Posterior cingulate gyrus (tissue), 11 donors: ENCODE measurements at regions not wholly inside any gene's neighbourhood (a gene's known extent, or its start where the extent isn't known, plus 50 kb on each side); places are given as distances from the start of the nearest gene placed in this dataset.
A peak's percentile ranks its signal among the peaks of the same experiment; 100 is the strongest.
"Not testable (repeated sequence)": the region's sequence is repeated elsewhere in the genome, so short reads cannot be mapped to it uniquely, and the experiment has no call there.

Experiments used
- DNase-seq, 10 donors: peaks; one replicate each; pipeline versions ENCODE4 v3.0.0 to v3.0.0-alpha.2; 2020 to 2021; ENCODE audit warnings: mixed read lengths in 3 of 10
- intact Hi-C: fragments of 100-400 bp; cut with DNase I; formaldehyde crosslinking; loops from one replicate; pipeline ENCODE4 v1.15.1; 2023

DNA sequence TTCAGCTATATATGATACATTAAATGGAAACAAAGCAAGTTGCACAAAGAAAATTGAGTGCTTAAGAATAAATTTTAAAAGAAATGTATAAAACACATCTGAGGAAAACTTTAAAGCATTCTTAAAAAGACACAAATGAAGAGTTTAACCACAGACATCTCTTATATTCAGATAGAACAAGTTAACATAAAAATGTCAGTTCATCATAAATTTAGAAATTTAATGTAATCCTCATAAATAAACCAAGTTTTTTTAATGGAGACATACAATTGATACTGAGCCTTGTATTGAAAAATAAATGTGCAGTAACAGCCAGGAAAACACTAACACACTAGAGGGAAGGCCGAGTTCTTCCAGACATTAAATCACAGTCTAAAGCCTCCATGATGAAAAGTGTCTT is 243.9 kb upstream of the MKLN1 start:
- DNase-seq: no peak
- intact Hi-C loops: no loop called here

DNA sequence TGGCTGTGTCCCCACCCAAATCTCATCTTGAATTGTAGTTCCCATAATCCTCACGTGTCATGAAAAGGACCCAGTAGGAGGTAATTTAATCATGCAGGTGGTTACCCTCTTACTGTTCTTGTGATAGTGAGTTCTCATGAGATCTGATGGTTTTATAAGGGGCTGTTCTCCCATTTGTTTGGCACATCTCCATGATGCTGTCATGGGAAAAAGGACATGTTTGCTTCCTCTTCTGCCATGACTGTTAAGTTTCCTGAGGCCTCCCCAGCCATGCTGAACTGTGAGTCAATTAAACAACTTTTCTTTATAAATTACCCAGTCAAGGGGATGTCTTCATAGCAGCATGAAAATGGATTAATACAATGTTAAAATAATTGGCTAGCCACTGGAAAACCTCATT is 243.3 kb upstream of the MKLN1 start:
- DNase-seq, intact Hi-C loops: not testable (repeated sequence)

DNA sequence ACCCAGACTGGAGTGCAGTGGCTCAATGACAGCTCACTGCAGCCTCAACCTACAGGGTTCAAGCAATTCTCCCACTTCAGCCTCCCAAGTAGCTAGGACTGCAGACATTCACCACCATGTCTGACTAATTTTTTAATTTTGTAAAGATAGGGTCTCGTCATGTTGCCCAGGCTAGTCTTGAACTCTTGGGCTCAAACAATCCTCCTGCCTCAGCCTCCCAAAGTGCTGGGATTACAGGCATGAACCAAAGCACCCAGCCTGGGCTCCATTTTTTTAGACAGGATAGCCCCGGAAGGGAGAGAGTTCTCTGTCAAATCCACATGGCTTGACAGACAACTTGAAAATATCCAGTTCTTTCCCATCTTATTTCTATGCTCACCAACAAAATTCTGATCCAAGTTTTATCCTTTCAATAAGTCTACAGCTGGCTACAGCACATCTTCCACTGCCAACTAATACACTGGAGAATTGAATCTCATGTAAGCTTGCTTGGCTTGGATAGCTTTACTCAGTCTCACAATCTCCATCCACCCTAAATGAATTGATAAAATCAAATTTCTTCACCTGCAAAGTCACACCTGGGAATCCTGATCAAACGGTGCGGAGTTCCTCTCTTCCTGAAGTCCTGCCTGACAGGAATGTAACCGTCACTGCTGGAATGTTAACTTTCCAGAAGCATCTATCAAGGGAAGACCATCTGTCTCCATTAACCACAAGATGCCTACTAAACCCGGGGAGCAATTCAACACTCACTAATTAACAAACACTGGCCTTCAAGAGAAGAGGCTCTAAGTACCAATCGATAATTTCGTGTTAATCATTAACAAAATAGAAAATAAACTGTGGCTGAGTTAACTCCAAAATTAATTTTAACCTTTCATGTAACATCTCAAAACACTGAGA is 239.7 kb upstream of the MKLN1 start:
- DNase-seq: no peak

DNA sequence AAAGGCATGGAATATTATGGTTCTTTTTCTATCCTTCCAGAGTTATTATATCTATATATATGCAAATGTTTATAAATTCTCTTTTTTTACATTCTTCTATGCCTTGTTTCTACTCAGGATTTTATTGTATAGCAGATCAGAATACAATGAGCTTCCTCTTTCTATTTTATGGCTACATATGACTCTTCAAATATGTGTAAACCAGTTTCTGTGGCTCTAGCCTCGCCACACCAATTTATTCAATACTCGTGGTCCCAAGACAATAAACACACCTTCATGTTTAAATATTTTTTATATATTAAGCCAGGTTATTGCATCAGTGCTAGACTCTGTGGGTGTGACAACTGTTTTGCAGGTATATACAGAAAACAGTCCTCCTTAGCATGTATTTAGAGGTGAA is 237.5 kb upstream of the MKLN1 start:
- DNase-seq: no peak
- intact Hi-C loops: no loop called here

More for the DNA sequence above, 239.7 kb upstream of the MKLN1 start:
- intact Hi-C loops: no loop called here

DNA sequence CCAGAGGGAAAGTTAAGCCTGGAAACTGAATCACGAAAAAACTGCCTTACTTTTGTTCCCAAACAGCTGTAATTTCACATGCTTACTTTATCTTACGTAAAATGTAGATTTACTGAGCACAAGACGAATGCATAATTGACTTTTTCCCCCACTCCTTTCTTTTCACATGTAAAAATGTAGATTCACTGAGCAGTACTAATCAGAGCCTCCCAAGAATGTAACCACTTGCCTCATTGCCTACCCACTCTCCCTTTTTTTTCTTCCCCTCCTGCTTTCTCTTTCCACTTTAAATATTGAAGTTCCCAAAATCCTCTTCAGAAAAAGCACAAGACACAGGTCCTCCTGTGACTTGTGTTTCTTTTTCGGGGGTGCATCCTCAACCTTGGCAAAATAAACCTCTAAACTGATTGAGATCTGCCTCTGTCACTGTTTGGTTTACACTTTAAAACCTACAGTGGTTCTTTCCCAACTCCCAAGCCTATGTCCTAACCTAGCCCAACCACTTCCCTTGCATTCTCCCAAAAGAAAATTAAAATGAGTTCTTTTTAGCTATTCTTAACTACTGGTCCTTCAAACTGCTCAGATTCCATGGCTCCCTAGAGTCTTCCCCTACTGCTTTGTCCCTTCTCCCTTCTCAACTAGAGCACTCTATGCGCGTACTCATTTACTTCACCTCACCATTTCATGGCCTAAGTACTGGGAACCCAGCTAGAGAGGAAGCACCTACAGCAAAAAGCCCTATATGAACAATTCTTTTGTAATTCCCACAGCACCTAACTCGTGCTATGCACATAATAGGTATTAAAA is 236.6 kb upstream of the MKLN1 start:
- intact Hi-C loops: no loop called here
- no peak for DNase-seq

DNA sequence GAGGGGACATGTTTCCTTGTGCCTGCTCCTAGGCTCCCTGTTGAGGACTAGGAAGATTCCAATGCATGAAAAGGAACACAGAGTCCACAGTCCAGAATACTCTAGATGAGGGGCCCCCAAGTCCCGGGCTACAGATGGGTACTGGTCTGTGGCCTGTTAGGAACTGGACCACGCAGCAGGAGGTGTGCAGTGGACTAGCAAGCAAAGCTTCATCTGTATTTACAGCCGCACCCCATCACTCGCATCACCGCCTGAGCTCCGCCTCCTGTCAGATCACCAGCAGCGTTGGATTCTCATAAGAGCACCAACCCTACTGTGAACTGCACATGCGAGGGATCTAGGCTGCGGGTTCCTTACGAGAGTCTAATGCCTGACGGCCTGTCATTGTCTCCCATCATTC is 233.0 kb upstream of the MKLN1 start:
- DNase-seq: no peak
- intact Hi-C loops: no loop called here

DNA sequence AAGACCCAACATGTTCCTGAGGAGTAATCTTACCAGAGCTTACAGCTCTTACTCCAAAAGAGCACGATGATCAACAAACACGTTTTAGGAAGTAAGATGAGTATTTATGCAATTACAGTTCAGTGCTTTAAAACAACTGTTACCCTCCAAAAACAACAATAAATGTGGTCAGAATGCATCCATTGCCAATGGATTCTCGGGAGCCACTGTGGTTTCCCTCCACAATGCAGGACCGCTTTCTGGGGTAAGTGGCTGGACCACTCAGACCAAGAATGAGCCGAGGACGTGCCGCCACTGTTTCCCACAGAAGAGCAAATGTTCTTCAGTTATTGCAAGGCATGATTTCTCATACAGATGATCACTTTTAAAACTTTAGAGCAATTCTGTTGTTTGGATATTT is 232.3 kb upstream of the MKLN1 start:
- intact Hi-C loops: no loop called here
- no peak for DNase-seq

DNA sequence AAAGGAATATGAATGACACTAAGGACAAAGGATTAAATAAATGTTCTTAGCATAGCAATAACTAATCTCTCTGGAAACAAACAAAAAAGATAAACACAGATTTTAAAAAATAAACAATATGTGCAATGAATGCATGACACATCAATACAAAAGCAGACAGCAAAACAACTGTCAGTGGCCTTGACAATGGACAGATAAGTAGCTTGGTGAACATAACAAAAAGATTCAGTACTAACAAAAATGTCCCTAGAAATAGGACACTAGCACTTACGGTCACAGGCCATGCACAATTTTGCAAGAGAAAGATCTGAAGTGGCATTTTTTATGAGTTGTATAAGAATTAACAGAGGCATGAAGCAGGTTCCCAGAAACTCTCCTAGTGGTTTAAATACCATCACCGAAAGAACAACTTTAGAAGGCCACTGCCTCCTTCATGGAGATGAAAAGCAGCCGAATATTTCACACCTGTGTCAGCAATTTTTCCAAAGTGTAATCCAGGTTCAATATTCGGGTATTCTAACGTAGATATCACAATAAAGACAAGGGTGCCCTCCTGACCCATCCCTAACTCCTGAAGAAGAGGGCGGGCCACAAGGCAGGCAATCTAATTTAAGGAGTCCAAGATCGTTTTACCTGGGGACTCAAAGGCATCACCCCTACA is 231.3 kb upstream of the MKLN1 start:
- intact Hi-C loops: no loop called here
- no peak for DNase-seq

DNA sequence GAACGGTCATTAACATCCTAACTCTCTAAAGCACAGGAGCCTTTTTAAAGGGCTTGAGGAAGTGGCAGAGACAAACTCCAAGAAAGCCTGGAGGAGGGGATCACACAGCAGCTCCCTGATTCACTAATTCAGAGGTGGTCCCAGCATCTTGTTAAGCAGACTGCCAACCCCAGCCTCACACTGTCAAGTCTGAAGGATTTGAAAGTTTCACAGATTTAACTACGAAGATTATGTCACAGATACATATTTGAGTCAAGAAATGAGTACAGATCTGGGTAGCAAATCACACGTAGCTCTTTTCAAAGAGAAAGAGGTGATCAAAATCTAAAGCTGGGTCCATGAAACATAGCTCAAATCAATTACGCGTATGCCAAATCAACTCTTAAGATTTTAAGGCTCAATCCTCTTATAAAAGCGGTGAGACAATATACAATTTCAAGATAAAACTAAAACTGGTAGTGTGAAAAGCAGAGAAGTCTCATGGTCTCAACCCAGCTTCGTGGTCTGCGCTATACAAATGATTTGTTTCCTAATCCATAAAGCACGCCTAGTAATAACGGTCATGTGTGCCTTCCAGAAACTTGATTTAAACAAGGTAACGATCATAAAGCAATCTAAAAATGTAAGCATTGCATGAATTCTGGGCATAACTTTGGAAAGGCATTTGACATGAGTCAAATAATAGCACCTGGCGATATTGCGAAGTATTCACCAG is 229.9 kb upstream of the MKLN1 start:
- DNase-seq: no peak
- intact Hi-C loops: no loop called here

DNA sequence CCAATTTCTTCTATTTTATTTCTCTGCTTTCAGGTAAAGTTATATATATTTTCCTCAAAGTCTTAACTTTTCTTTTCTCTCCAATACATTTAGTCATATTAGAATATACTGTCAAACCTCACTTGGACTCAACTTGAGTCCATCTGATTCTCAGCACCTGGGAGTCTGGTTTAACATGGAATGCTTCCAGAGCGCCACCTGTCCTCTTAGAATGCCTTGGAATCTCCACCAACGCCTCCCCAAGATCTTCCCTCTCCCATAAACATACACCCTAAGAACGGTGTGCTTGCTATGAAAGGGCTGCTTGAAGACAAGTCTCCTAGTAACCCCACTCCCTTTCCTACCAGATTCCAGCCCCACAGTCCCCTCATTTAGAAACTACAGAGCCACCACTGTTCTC is 229.1 kb upstream of the MKLN1 start:
- intact Hi-C loops: no loop called here
- no peak for DNase-seq

DNA sequence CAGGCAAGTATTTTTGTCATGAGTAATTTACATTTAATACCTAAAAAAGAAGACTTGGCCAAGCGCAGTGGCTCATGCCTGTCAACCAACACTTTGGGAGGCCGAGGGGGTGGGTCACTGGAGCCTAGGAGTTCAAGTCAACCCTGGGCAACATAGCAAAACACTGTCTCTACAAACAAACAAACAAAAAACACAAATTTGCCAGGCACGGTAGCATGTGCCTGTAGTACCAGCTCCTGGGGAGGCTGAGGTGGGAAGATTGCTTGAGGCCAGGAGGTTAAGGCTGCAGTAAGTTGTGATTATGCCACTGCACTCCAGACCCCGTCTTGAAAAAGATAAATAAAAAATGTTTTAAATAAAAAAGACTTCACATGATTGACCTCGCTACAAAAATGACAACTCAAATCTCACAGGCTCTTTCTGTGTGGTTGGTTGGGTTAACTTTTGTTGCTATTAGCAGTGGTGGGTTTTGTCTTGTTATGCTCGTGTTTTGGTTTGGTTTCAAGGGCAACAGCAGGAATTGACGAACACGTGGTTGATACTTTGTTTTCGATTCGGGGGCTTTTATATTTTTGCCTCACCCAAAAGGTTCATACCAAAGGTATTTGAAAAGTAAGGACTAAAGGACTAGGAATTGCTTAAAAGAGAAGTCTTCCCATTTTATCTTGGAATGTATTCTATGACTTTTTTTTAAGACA is 227.2 kb upstream of the MKLN1 start:
- intact Hi-C loops: loop anchor here (10.0 kb wide), 1 partner anchor 206 kb away; no protein-coding TSS in a partner anchor
- DNase-seq: no peak

DNA sequence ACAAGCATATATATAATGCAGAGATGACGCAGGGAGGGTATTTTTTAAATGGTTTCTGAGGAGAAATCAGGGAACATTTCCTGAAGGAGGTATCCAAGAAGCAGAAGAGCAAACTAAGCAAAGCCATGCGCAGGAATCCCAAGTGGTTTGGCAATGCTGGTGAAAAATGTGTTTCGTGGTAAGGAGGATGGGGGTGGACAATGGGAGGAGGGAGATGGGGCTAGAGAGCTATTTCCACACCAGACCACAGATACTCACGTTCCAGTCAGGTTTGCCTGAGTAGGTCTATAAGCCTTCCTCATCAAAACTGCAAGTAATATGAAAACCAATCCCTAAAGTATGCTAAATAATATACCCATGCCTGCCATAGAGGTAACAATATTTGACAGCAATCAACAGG is 223.7 kb upstream of the MKLN1 start:
- DNase-seq: no peak
- intact Hi-C loops: loop anchor here (10.0 kb wide), 1 partner anchor 209 kb away; no protein-coding TSS in a partner anchor

DNA sequence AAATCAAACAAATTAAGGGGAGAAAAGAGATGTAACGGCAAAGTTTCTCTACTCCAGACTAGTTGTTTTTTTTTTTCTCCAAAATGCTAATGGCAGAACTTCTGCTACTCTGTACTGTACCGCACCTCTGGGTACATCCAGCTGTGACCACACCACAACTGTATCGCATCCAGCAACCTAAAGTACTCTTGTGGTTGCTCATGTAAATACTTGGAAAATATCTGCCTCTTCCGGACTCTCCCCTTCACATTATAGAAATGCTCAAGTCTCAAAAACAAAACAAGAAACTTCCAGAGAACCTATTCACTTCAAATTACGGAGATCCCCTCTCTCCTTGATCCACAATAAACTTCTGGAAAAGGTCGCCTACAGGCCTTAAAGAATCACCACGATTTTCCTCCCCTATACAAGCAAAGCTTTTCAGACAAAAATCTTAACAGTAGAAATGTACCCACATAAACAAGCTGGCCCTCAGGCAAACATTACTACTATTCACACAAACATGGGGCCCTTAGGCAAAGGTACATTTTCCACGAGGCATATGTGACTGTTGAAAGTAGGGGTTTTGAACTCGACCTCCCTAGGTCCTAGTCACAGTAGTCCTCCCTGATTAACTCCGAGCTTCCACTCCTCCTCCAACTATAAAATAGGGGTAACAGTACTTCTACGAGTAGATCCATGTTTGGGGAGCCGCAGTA is 222.9 kb upstream of the MKLN1 start:
- intact Hi-C loops: loop anchor here (5.0 to 10.0 kb wide), 5 partner anchors 37 to 453 kb away; partner anchors contain the start of genes MKLN1 and PODXL
- no peak for DNase-seq

DNA sequence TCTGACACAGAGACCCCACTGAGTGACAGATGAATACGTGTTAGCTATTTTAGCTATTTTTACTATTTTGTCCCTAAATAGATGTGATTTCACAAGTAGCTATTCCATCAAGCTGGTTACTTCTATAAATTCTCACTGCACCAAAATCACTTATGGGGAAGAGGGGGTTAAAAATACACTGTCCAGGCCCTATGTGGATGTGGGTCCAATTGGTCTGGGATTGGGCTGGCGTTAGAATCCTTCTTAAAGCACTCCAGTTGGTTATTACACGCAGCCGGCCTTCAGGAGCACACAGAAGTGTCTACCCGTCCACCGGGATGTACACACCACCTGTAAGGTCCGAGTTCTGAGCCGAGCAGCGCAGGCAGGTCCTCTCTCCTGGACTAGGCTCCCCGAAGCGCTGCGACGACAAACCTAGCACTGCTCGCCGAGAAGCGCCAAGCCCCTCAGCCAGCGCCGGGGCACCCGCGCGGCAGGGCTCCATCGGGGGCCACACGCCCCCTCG is 222.3 kb upstream of the MKLN1 start:
- intact Hi-C loops: loop anchor here (5.0 to 10.0 kb wide), 5 partner anchors 38 to 452 kb away; partner anchors contain the start of genes MKLN1 and PODXL
- peak in 2 of 10 donors; percentile 26 for DNase-seq

DNA sequence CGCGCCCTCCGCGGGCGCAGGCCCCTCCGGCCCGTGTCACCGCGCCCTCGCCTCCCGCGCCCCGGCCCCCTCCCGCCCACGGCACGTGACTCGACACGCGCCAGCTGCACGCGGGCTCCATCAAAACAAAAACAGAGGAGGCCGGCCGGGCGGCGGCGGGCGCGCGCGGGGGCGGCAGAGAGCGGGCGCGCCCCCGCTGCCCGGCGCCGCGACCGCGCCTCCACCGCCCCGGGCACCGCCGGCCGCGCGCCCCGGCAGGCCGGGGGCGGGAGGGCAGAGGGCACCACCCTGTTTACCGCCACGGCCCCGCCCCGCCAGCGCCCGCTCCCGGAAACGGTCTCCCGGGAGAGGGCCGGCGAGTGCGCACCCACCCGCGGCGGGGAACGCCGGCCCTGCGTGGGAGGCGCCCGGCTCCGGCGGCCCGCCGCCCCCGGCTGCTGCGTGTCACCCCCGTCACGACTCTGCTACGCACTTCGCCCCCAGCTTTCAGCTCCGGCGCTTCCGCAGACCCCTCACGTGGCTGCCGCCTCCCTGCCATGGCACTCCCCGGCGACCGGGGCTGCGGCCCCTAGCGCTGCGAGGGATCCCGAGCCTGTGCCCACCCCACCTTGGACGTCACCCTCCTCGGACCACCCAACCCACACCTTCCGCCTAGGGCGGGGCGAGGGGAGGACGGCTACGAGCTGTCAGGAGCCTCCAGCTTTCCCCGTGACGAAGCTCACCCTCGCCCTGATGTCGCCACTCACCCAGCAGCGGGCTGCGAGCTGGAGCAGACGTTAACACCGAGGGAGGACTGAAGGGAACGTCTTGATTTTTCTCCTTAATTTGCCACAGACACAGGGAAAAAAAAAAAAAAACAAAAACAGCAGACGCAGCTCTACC is 221.6 kb upstream of the MKLN1 start:
- peak; percentile 61 to 97 (median 78) for DNase-seq
- intact Hi-C loops: loop anchor here (5.0 to 10.0 kb wide), 5 partner anchors 39 to 451 kb away; partner anchors contain the start of genes MKLN1 and PODXL

DNA sequence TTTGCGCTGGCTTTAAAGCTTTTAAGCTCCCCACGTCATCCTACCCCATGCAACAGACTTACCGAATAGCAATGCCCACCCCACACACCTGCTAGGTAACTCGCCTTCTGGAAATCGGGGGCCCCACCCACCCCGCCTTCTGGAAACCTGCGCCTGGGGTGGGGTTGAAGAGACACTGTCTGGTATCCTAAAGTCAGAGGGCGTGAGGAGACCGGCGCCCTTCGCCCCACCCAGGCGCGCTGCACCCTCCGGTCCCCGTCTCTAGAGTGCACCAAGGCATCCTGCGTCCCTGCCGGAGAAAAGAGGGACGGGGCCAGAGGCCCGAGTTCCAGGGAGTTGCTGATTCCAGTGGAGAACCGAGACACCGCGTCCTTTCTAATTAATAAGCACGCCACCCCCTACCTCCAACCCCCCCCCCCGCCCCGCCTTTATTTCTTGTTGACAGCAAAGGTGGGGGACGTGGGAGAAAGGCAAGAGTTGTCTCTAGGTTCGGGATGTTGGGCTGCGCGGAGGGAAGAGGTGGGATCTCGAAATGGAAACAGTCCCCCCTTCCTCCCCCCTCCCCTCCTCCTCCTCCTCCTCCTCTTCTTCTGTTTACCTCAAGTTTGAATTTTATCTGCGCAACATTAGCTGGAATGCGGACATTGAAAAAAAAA is 220.9 kb upstream of the MKLN1 start:
- intact Hi-C loops: loop anchor here (5.0 to 10.0 kb wide), 5 partner anchors 40 to 450 kb away; partner anchors contain the start of genes MKLN1 and PODXL
- DNase-seq: peak in 7 of 10 donors; percentile 16 to 88 (median 37)
